HCEC 1CT (cell line): ENCODE measurements at regions not wholly inside any gene's neighbourhood (a gene's known extent, or its start where the extent isn't known, plus 50 kb on each side); places are given as distances from the start of the nearest gene placed in this dataset.
"Not testable (repeated sequence)": the region's sequence is repeated elsewhere in the genome, so short reads cannot be mapped to it uniquely, and the experiment has no call there.

Experiments used
- DNase-seq: peaks from one replicate; pipeline ENCODE4 v3.0.0-alpha.2; 2017

DNA sequence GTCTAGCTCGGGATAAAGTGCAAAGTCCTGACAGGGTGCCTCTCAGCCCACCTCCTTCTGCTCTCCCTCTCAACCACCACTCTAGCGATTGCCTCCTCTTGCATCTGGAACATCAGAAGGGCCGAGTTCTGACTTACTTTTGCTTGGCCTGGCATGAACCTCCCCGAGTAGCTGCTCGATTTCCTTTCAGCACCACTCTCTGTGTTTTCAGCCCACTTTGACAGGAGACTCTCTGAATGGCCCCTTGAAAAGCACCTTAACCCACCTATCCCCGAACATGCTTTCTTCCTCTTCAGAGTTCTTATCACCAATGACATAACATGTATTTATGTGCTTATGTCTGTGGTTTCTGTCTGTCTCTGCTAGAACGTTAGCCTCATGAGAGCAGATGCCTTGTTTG is 225.8 kb upstream of the RUNX1 start:
- DNase-seq, result no peak

DNA sequence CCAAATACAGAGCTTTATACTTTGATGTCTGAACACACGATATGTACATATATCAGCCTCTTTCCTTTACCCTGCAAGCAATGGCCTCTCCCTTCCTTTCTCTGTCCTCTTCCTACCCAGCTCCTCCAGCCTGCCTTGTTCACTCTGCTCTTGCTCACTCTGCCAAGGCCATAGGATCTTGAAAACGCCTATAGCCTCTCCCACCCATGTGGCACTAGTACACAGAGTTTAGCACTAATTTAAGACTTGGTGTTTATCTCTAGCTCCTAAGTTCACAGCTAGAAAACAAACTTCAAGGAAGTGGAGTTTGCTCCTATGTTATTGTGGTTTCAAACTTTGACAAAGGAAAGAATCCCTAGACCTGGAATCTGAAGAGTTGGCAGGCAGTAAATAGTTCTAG is 225.0 kb upstream of the RUNX1 start:
- DNase-seq, result no peak

DNA sequence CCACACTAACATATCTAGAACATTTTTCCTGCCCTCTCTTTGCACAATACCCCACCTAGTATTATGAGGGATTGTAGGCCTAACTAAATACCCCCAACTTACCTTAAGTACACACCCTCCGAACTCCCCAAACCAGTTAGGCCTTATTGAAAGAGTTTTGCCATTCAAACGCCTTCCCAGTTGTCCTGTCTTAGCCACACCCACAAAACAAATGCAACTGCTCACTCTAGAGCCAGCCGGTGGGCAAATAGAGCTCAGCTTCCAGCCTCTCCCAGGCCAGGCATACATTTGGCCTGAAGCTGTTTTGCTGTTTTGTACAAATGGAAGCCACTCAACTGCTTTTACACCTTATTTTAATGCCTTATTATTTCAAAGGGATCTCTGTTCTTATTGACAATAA is 224.2 kb upstream of the RUNX1 start:
- no peak for DNase-seq

DNA sequence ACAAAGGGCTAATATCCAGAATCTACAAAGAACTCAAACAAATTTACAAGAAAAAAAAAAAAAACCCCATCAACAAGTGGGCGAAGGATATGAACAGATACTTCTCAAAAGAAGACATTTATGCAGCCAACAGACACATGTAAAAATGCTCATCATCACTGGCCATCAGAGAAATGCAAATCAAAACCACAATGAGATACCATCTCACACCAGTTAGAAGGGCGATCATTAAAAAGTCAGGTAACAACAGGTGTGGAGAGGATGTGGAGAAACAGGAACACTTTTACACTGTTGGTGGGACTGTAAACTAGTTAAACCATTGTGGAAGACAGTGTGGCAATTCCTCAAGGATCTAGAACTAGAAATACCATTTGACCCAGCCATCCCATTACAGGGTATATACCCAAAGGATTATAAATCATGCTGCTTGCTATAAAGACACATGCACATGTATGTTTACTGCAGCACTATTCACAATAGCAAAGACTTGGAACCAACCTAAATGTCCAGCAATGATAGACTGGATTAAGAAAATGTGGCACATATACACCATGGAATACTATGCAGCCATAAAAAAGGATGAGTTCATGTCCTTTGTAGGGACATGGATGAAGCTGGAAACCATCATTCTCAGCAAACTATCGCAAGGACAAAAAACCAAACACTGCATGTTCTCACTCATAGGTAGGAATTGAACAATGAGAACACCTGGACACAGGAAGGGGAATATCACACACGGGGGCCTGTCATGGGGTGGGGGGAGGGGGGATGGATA is 222.4 kb upstream of the RUNX1 start:
- not testable (repeated sequence) for DNase-seq

DNA sequence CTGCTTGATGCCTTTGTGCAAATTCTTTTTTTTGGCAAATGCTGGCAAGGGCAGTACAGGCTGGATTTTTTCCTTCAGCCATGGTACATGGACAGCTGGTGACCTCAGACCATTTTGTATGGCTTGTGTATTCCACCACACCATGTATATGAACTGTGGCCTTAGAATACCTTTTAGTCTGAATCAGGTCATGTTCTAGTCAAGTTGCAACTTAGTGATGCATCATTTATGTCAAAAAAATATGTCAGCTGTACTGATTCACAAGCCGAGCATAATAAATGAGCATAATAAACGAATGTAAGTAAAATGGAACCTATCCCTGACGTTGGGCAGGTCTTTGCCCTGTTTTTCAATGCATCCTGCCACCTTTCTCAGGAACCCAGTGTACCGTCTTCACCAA is 219.7 kb upstream of the RUNX1 start:
- DNase-seq, result peak; percentile 55

DNA sequence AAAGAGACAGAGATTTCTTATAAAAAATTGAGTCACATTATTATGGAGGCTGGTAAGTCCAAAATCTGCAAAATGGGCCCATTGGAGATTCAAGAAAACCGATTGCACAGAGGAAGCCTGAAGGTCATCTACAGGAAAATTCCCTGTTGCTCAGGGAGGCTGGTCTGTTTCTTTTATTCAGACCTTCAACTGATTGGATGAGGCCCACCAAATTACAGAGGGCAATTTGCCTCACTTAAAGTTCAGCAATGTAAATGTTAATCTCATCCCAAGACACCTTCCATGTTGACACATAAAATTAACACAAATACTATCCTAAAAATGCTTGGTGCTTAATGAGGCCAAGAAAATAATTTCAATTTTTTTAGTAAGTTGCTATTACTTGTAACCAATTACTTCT is 219.2 kb upstream of the RUNX1 start:
- no peak for DNase-seq

DNA sequence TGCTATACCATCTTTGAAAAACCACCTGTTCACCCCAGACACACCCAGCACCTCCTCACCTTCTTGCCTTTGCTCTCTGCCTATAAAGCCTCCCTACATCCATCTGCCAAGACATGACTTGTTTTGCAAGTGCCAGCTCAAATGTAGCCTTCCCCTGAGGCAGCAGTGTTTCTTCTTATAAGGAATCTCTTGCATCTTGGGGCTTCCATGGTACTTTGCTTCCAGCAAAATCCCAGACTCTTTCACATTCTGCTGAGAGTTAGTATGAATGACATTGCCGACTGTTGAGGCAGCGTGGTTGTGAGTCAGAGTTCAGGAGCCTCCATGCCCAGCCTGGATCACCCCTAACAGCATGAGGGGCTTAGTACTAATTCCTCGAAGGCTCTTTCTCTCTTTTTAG is 217.4 kb upstream of the RUNX1 start:
- no peak for DNase-seq

DNA sequence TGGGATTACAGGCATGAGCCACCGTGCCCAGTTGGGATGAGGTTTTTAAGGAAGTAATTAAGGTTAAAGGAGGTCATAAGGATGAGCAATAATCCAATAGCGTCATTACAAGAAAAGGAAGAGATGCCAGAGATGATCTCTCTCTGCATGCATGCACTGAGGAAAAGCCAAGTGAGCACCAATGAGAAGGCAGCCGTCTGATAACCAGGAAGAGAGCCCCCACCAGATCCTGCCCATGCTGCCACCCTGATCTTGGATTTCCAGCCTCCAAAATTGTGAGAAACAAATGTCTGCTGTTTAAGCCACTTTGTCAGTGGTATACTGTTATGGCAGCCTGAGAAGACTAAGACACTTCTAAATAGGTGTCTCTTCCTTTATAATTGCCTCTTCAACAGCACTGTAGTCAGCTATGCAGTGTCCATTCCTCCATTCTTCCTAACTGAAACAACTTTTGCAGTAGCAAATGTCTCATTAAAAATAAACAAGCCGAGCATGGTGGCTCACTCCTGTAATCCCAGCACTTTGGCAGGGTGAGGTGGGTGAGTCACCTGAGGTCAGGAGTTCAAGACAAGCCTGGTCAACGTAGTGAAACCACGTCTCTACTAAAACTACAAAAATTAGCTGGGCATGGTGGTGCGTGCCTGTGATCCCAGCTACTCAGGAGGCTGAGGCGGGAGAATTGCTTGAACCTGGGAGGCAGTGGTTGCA is 216.2 kb upstream of the RUNX1 start:
- peak; percentile 85 for DNase-seq

DNA sequence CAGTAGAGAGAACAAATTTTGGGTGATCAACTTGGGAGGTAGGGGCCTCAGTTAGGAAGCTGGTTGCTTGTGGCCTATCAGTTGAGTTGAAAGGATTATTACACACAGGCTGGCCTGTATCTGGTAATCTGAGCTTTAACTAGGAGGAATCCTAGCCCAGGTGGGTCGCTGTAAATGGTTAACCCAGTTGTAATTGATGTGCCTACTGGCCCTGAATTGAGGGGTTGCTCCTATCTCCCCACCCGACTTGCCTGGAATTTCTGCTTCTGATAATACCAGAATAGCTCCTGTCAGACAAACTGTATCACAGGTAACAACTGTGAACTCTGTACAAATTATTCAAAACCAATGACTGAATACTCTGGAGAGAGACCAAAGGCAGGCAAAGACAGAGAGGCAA is 210.4 kb upstream of the RUNX1 start:
- no peak for DNase-seq

DNA sequence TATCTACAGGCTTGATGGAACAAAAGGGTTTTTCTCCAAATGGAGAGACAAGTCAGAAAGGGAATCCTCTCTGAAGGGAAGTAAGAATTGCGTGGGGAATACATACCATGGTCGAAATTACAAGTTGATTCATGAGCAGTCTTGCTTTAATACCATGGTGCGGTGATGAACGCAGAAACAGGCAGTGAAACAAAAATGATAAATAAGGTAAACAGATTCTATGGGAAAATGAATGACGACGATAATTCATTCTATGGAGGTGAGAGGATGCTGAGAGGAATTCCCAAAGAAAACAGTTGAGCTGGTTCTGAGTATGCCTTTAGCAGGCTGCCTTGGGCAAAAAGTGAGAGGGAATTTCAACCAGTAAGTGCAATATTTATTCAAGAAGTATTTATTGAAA is 209.4 kb upstream of the RUNX1 start:
- DNase-seq, result no peak

DNA sequence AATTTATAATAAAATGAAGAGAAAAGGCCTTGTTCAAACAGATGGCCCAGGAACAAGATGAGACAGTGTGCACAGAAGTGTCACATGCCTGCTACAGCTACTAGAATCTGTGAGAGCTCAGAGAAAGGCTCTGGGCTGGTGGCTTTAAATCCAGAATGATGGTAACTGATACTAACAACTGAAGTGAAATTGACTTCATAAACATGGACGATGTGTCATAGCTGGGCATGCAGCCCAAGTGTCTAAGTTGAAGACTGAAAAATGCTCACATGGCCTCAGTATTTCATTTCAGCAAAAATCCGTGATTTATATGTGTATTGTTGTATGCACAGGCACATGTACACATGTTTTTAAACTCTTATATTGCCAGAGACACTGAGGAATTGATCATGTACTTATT is 208.3 kb upstream of the RUNX1 start:
- DNase-seq, result peak; percentile 93

DNA sequence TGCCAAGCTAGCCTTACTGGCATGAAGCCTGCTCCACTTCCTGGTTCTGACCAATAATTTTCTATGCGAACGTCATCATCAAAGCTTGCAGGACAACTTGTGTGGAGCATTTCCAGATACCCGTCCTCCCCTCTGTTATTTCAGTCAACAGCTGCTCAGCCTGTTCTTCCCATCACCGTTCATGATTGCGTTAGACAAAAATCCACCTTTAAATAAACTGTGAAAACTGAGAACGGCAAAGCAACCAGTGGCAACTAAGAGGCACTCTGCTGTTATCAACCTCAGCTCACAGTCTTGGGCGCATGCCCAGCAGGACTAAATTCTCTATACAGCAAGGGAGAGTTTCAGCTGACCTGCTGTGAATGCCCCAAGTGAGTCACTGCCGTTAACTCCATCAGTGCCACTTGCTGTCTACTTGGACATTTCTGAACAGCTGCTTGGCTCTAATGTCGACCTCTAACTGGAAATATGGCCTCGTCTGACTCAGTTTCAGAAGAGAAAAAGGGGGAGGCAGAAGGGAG is 207.4 kb upstream of the RUNX1 start:
- peak; percentile 98 for DNase-seq

DNA sequence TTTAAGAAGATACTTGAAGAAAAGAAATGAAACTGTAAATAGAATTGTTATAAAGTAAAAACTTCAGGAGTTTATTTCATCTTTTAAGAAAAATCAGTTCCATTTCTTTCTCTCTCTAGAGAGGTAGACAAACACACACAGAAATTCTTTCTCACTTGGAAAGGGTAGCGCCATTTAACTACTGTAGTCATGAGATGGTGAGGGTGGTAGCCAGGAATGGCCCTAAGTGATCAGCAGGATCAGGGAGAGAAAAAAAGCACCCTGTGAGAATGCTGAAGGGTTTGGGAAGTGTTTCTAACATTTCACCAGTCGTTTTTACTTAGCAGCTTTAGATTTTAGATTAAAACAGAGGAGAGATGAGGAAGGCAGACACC is 205.7 kb upstream of the RUNX1 start:
- DNase-seq, result no peak

DNA sequence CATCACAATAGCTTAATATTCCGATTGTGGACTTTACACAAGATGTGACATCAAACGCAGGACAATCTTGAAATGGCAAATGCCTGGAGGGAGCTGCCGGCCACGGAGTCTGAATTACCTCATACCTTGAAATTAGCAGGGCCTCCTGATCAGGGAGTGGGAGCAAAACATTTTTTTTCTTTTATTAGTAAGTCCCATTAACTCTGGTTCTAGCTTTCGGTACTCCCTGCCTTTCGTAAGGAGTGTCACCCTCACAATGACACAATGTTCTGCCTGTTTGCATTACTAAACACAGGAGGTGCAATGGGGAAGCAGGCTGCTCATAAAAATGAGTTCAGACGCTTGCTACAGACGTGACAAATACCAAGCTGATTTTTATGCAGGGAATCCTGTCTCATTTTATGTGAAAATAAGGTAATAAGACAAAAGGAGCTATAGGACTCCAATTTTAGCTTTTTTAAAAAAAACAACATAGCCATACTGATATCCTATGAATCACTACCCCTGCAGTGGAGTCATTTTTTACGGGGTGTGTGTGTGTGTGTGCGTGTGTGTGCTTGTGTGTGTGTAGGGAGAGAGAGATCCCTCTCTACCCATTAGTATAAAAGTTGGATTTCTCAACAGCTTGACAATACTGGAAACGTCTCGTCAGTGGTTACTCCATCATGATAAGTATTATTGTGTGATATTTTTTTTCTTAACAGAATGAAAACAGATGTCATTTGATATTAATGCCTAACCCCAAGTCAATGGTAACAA is 205.1 kb upstream of the RUNX1 start:
- DNase-seq, result peak; percentile 75

DNA sequence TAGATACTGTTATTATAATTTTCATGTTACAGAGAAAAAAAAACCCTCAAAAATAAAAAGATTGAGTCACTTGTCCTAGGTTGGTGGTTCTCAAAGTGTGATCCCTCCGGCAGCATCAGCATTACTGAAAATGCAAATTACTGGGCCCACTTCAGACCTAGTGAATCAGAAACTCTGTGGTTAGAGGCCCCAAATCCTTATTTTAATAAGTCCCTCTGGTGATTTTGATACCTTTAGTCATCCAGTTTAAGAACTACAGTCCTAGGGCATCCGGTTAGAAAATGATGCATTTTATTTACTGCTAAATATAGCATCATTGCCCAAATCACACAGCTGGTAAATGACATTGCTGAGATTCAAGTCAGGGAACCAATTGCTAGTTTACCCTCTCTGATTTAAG is 203.7 kb upstream of the RUNX1 start:
- DNase-seq, result peak; percentile 91

DNA sequence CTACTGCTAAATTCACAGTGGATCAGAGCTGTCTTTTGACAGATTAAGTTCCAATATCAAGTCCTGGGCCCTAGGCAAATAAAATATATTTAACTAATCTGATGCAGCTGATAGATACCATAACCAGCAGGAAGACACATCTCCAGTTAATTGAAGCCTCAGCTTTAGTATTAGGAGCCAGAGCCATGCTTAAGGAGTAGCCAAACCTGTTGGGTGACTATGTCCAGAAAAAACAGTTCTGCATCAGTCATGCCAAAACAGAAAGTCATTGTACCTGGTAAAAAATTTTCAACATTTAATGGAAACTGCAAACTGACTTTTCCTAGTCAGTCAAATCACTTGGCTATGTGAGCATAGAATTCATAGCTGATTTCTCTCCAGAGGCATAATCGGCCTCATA is 200.5 kb upstream of the RUNX1 start:
- DNase-seq, result no peak

DNA sequence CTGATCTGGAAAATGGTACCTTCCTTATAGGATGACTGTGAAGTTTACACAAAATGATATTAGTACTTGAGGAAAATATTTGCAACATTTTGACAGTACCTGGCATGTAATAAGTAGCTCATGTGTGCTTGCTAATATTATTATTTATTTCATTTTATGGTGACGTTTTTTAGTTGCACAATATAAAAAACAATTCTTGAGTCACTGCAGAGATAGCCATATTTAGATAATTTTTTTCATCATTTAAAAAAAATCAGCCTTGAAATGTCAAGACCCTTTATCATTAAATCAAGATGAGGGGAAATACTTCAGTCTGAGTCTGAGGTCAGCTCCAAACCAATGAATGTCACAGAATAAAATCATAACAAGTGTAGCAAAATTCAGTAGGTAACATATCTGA is 196.8 kb upstream of the RUNX1 start:
- no peak for DNase-seq

DNA sequence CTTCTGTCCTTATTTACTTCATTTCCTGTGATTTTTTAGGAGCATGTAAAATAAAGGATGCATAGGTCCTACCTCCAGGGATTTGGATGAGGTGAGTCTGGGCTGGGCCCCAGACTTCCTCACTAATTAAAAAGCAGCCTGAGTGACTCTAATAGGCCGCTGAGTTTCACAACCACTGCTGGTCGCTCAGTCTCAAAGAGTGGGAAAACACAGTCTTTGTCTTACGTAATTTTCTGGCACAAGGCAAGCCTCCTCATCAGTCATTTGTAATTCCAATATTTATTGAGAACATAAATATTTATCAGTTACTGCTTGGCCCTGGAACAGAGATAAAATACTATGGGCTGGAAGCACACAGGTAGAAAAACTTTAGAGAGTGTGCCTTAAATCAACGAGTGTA is 195.4 kb upstream of the RUNX1 start:
- peak; percentile 38 for DNase-seq

DNA sequence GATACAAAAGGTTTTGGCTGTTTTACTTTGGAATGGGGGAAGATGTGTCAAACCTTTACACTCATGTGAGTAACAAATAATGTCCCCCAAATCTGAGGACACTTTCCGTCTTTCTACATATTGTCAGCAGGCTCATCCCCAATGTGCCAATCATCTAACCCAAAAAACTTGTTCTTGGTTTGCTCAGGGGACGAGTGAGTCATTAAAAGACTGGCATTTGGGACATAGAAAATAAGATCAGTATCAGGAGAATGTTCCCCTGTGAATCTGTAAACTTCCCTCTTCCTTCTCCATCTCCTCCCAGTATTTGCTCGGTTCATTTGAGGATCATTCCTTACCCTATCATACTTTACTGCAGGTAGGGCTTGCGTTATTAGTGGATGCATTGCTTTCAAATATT is 194.1 kb upstream of the RUNX1 start:
- DNase-seq, result no peak

DNA sequence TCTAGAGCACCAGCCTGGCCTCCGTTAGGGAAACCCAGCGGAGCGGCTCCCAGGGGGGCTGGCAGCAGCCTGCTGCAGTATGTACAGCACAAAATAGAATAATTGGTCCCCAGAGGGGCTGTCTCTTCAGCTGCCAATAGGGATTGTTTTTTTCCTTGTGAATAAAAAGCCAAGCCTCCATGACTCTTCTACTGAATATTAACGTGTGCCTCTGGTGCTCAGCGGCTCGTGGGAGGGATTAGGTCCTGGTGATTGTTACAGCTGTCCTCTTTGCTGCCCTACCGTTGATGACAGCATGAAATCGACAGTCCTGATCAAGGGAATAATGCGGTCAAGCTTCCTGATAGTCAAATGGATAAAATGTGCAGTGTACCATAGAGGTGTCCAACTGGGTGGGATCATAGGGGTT is 190.7 kb upstream of the RUNX1 start:
- no peak for DNase-seq

DNA sequence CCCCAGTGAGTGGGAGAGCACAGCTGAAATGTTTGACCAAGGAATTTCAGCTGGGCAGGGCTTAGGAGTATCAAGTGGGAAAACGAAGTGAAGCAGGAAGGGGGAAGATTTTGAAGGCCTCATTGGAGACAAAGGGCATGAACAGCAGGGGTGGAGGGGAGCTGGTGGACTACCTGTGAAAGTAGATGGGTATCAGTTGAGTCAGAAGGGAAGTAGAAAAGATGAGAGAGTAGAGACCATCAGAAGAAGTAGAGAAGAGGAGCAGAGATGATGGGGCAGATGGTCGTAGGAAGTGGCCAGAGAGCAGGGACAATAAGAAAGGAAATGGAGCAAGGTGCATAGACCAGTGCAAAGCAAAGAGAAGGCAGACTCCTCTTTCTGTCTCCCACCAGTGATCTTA is 189.0 kb upstream of the RUNX1 start:
- DNase-seq, result no peak

DNA sequence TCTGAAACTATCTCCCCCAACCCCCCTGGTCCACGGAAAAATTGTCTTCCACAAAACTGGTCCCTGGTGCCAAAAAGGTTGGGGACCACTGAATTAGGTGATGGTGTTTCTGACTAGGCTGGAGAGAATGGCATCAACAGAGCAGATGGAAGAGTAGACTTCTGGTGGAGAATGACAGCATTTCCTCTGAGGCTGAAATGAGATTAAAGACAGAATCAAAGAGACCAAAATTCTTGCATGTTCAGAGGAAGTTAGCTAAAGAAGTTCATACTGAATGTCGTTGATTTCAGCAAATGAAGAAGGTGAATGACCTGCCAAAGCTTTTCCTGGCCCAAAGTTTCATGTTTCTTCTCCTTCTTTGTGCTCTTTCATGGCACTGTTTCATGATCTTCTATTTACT is 188.2 kb upstream of the RUNX1 start:
- no peak for DNase-seq

DNA sequence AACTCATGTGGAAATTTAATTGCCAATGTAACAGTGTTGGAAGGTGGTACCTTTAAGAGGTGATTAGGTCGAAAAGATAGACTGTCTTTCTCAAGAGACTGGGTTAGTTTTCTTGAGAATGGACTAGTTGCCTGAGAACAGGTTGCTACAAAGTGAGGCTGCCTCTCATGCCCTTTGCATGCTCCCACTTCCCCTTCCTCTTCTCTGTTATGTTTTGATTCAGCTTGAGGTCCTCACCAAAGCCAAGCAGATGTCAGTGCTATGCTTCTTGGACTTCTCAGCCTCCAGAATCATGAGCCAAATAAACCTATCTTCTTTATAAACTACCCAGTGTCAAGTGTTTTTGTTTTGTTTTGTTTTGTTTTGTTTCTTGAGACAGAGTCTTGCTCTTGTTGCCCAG is 187.0 kb upstream of the RUNX1 start:
- DNase-seq, result no peak

DNA sequence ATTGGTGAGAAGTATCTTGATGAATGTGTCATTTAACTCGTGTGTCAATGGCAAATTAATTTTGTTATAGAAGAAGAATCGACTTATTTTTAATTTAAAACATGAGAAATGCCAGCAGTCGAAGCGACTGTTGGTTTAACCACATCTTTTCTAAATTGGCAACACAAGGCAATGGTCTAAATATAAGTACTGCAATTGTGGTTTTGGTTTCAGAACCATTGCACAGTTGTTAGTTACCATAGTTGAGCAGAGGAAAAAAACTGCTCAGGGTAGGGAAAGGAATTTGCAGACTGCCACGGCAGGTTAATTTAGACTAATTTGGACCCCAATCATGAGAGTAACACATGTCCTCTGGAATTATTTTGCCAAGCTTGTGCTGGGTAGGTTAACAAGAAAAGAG is 185.6 kb upstream of the RUNX1 start:
- DNase-seq, result no peak
